MCF 10A (cell line): ENCODE measurements at regions not wholly inside any gene's neighbourhood (a gene's known extent, or its start where the extent isn't known, plus 50 kb on each side); places are given as distances from the start of the nearest gene placed in this dataset.
"Not testable (repeated sequence)": the region's sequence is repeated elsewhere in the genome, so short reads cannot be mapped to it uniquely, and the experiment has no call there.

Experiments used
- BruUV-seq: library from RNA; stranded (reverse); fragments of 400-500 nt; replicated peaks from 2 replicates; lab custom pipeline; 2021; lab: Mats Ljungman, UMichigan
- CTCF ChIA-PET: fragments of 300-600 bp; sonication (Branson Sonifier 250); formaldehyde crosslinking; extraction: SDS; loops from one replicate; lab custom pipeline; 2021; ENCODE audit warnings: antibody characterized with exemption, inconsistent platforms; lab: Yijun Ruan, JAX
- POLR2A ChIA-PET: fragments of 300-600, 350-650 bp; sonication (Branson Sonifier 250); formaldehyde crosslinking; extraction: SDS; loops from one replicate; lab custom pipeline; 2020; ENCODE audit warnings: antibody characterized with exemption, inconsistent platforms; lab: Yijun Ruan, JAX
- DNase-seq: peaks from one replicate; pipeline ENCODE4 v3.0.0-alpha.2; 2018; ENCODE audit not compliant: unreplicated experiment
- H3K27ac Mint-ChIP-seq: one replicate; pipeline ENCODE4 v1.8.0; 2022; ENCODE audit warnings: mild to moderate bottlenecking, low read depth, mixed read lengths; ENCODE audit not compliant: unreplicated experiment
- H3K27me3 Mint-ChIP-seq: one replicate; pipeline ENCODE4 v1.8.0; 2022; ENCODE audit warnings: mixed read lengths; ENCODE audit not compliant: insufficient read depth, unreplicated experiment
- H3K36me3 Mint-ChIP-seq: one replicate; pipeline ENCODE4 v1.8.0; 2022; ENCODE audit warnings: mild to moderate bottlenecking, moderate library complexity, mixed read lengths; ENCODE audit not compliant: insufficient read depth, unreplicated experiment
- H3K4me1 Mint-ChIP-seq: one replicate; pipeline ENCODE4 v1.8.0; 2022; ENCODE audit warnings: mixed read lengths; ENCODE audit not compliant: insufficient read depth, unreplicated experiment
- H3K4me3 Mint-ChIP-seq: one replicate; pipeline ENCODE4 v1.8.0; 2022; ENCODE audit warnings: mild to moderate bottlenecking, moderate library complexity, mixed read lengths; ENCODE audit not compliant: unreplicated experiment
- H3K9me3 Mint-ChIP-seq: one replicate; pipeline ENCODE4 v1.8.0; 2022; ENCODE audit warnings: mixed read lengths; ENCODE audit not compliant: unreplicated experiment
- CTCF ChIP-seq: fragments of 200-600 bp; IDR thresholded peaks from one replicate; pipeline ENCODE4 v1.8.0; 2022; ENCODE audit warnings: antibody characterized with exemption, mild to moderate bottlenecking; ENCODE audit not compliant: unreplicated experiment
- intact Hi-C: fragments of 100-400 bp; cut with micrococcal nuclease; formaldehyde crosslinking; loops from 2 replicates; pipeline ENCODE4 v1.14.1; 2022

DNA sequence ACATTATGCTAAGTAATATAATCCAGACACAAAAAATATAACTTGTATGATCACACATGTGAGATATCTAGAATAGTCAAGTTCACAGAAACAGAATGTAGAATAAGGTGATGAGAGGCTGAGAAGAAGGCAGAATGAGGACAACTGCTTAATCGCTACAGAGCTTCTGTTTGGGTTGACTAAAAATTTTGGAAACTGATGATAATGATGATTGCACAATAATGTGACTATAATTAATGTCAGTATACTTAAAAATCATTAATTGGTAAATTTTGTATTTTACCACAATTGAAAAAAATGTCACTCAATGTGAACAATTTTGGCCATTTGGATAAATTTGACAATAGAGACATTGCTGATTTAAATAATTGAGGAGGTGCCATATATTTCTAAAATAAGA is 1374.4 kb upstream of the CDH8 start:
- BruUV-seq = no TSS peak
- no peak for DNase-seq
- CTCF ChIA-PET = no interaction called here
- Mint-ChIP-seq H3K27me3 (no peaks in the 10 kb centered on the region), H3K4me3 (no peak overlapping the region), H3K4me1 (no peaks in the 10 kb centered on the region), H3K36me3 (no peaks in the 10 kb centered on the region), H3K9me3 (no peaks in the 10 kb centered on the region), H3K27ac (no peak overlapping the region)
- intact Hi-C loops = no loop called here
- TF ChIP-seq CTCF = no peak
- POLR2A ChIA-PET = no interaction called here

GRCh38 chr16:63403792-63404191 is 1367.6 kb upstream of the CDH8 start:
- Mint-ChIP-seq H3K36me3 (no peaks in the 10 kb centered on the region), H3K4me3 (no peak overlapping the region), H3K9me3 (peaks cover 12% of the 10 kb centered on the region), H3K27me3 (no peaks in the 10 kb centered on the region), H3K4me1 (no peaks in the 10 kb centered on the region), H3K27ac (no peak overlapping the region)
- intact Hi-C loops = no loop called here
- no TSS peak for BruUV-seq
- POLR2A ChIA-PET = no interaction called here
- no peak for DNase-seq
- no peak for TF ChIP-seq CTCF
- CTCF ChIA-PET = no interaction called here

DNA sequence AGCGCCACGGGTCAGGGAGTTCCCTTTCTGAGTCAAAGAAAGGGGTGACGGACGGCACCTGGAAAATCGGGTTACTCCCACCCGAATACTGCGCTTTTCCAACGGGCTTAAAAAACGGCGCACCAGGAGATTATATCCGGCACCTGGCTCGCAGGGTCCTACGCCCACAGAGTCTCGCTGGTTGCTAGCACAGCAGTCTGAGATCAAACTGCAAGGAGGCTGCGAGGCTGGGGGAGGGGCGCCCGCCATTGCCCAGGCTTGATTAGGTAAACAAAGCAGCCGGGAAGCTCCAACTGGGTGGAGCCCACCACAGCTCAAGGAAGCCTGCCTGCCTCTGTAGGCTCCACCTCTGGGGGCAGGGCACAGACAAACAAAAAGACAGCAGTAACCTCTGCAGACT is 1352.0 kb upstream of the CDH8 start:
- H3K27ac Mint-ChIP-seq, H3K9me3 Mint-ChIP-seq, H3K4me1 Mint-ChIP-seq, BruUV-seq, CTCF ChIA-PET, H3K27me3 Mint-ChIP-seq, intact Hi-C loops, H3K4me3 Mint-ChIP-seq, POLR2A ChIA-PET, H3K36me3 Mint-ChIP-seq, DNase-seq: not testable (repeated sequence)

DNA sequence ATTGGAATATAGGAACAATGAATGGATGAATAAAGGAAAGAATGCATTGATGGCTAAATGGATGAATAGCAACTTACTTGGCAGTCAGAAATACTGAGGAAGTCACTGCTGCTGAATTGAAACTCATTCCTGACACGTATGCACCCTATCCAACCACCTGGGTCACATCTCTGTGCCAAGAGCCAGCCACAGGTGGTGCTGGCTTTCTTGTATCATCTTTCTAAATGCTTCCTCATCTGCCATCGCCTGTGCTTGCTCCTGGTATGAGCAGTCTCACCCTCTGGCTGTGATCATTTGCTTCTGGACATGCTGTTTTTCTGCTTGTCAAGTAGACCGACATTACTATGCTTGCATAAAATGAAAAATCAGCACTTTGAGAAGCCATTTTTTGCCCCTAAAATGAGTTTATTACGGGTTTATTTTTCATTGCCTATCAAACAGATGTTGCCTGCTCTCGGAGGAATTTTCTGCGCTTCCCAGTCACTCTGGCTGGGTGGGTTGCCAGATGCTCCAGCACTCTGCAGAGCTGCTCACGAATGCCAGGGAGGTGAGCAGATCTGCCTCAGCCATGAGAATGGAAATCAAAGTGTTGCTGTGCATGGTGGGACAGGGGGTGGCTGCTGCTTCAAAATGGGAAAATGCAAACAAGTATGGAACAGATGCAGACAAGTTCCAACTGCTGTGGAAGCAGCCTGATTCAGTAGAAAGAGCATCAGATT is 1349.6 kb upstream of the CDH8 start:
- ChIA-PET CTCF (no interaction called here), POLR2A (no interaction called here)
- H3K27me3 Mint-ChIP-seq = no peaks in the 10 kb centered on the region
- H3K4me1 Mint-ChIP-seq = no peaks in the 10 kb centered on the region
- TF ChIP-seq CTCF = no peak
- DNase-seq = no peak
- H3K27ac Mint-ChIP-seq = no peak overlapping the region
- H3K36me3 Mint-ChIP-seq = no peaks in the 10 kb centered on the region
- no peaks in the 10 kb centered on the region for H3K9me3 Mint-ChIP-seq
- no peak overlapping the region for H3K4me3 Mint-ChIP-seq
- no TSS peak for BruUV-seq
- intact Hi-C loops = no loop called here

GRCh38 chr16:63373744-63374143 is 1337.5 kb upstream of the CDH8 start:
- intact Hi-C loops = no loop called here
- H3K27me3 Mint-ChIP-seq = no peaks in the 10 kb centered on the region
- BruUV-seq = no TSS peak

More at GRCh38 chr16:63373744-63374143, 1337.5 kb upstream of the CDH8 start:
- ChIA-PET CTCF (interaction anchor here (1.0 kb wide), 1 partner anchor 12 kb away, joined by 3 read pairs; no protein-coding TSS in a partner anchor), POLR2A (no interaction called here)
- peaks cover 5% of the 10 kb centered on the region for H3K4me1 Mint-ChIP-seq
- H3K9me3 Mint-ChIP-seq = peaks cover 25% of the 10 kb centered on the region
- no peak for TF ChIP-seq CTCF
- H3K27ac Mint-ChIP-seq = no peak overlapping the region
- no peaks in the 10 kb centered on the region for H3K36me3 Mint-ChIP-seq
- no peak overlapping the region for H3K4me3 Mint-ChIP-seq
- no peak for DNase-seq
